ENCODE measurements at regions not wholly inside any gene's neighbourhood (a gene's known extent, or its start where the extent isn't known, plus 50 kb on each side); places are given as distances from the start of the nearest gene placed in this dataset.

GRCh38 chr20:51156041-51156982 lies 133.4 kb upstream of the KCNG1 start:
- no peak for TF ChIP-seq CTCF (IDR thresholded peaks at IDR 0.05; ENCODE audit: low read depth, low read length)
- peak; percentile 67 to 90 for DNase-seq (ENCODE audit: low read depth in 2 of 2)
- no peak overlapping the region for H3K4me3 ChIP-seq (replicated peaks in 1 of 2; ENCODE audit: low read depth in 2 of 2, low read length in 2 of 2)

- H3K4me3 ChIP-seq (replicated peaks in 1 of 2; ENCODE audit: low read depth in 2 of 2, low read length in 2 of 2): no peak overlapping the region
- TF ChIP-seq CTCF (IDR thresholded peaks at IDR 0.05; ENCODE audit: low read depth, low read length): no peak
- DNase-seq (ENCODE audit: low read depth in 2 of 2): no peak
These were observed 132.1 kb upstream of the KCNG1 start for GRCh38 chr20:51154708-51155690.

- no peak for TF ChIP-seq CTCF (IDR thresholded peaks at IDR 0.05; ENCODE audit: low read depth, low read length)
- H3K4me3 ChIP-seq (replicated peaks in 1 of 2; ENCODE audit: low read depth in 2 of 2, low read length in 2 of 2): no peak overlapping the region
- no peak for DNase-seq (ENCODE audit: low read depth in 2 of 2)
These were observed 131.2 kb upstream of the KCNG1 start for GRCh38 chr20:51153867-51154707.

- DNase-seq (ENCODE audit: low read depth in 2 of 2): no peak
- H3K4me3 ChIP-seq (replicated peaks in 1 of 2; ENCODE audit: low read depth in 2 of 2, low read length in 2 of 2): no peak overlapping the region
- no peak for TF ChIP-seq CTCF (IDR thresholded peaks at IDR 0.05; ENCODE audit: low read depth, low read length)
These were observed 126.0 kb upstream of the KCNG1 start for GRCh38 chr20:51148941-51149340.

- TF ChIP-seq CTCF (IDR thresholded peaks at IDR 0.05; ENCODE audit: low read depth, low read length): no peak
These were observed 121.6 kb upstream of the KCNG1 start for GRCh38 chr20:51144476-51144875.

GRCh38 chr20:51143652-51144051 lies 120.7 kb upstream of the KCNG1 start:
- no peak overlapping the region for H3K4me3 ChIP-seq (replicated peaks in 1 of 2; ENCODE audit: low read depth in 2 of 2, low read length in 2 of 2)
- no peak for TF ChIP-seq CTCF (IDR thresholded peaks at IDR 0.05; ENCODE audit: low read depth, low read length)
- no peak for DNase-seq (ENCODE audit: low read depth in 2 of 2)

More at GRCh38 chr20:51144476-51144875, 121.6 kb upstream of the KCNG1 start:
- no peak for DNase-seq (ENCODE audit: low read depth in 2 of 2)
- no peak overlapping the region for H3K4me3 ChIP-seq (replicated peaks in 1 of 2; ENCODE audit: low read depth in 2 of 2, low read length in 2 of 2)

Data from cardiac fibroblast (primary cell).